CD4-positive, alpha-beta T cell (primary cell): ENCODE measurements at regions not wholly inside any gene's neighbourhood (a gene's known extent, or its start where the extent isn't known, plus 50 kb on each side); places are given as distances from the start of the nearest gene placed in this dataset.

ENCODE experiments used
- ATAC-seq: fragments of 200-7000 bp; cut with Tn5 transposase; one replicate; pipeline ENCODE4 v1.10.0; 2022; ENCODE audit warnings: mild to moderate bottlenecking; ENCODE audit not compliant: poor library complexity
- CTCF ChIA-PET: fragments of 350-600 bp; sonication (Branson Sonifier 250); formaldehyde crosslinking; loops from one replicate; lab custom pipeline; 2021; ENCODE audit warnings: antibody characterized with exemption, inconsistent platforms; lab: Charles Lee
- POLR2A ChIA-PET: fragments of 350-600 bp; sonication (Branson Sonifier 250); formaldehyde crosslinking; loops from one replicate; lab custom pipeline; 2021; ENCODE audit warnings: antibody characterized with exemption, inconsistent platforms; lab: Charles Lee
- DNase-seq, 14 experiments: peaks; one replicate each; pipeline ENCODE4 v3.0.0-alpha.2; 2013 to 2020; ENCODE audit warnings: mixed read lengths in 2 of 14
- H3K27ac ChIP-seq, 2 donors: one replicate each; pipeline versions ENCODE4 v1.5.1 to v1.7.0; 2013; ENCODE audit warnings: low read length in 2 of 2, low read depth in 1 of 2, mild to moderate bottlenecking in 1 of 2
- H3K27me3 ChIP-seq, 2 experiments: 1 replicate in 1 of 2; 2 replicates in 1 of 2; pipeline versions ENCODE4 v1.6.1 to v1.7.0; 2013; ENCODE audit warnings: low read length in 2 of 2, control low read depth in 1 of 2, mild to moderate bottlenecking in 1 of 2, moderate library complexity in 1 of 2; ENCODE audit not compliant: insufficient read depth in 2 of 2, control insufficient read depth in 1 of 2
- H3K36me3 ChIP-seq: one replicate; pipeline ENCODE4 v1.6.1; 2013; ENCODE audit warnings: low read length, control low read depth; ENCODE audit not compliant: insufficient read depth
- H3K4me1 ChIP-seq: one replicate; pipeline ENCODE4 v1.6.1; 2013; ENCODE audit warnings: low read length, control low read depth; ENCODE audit not compliant: insufficient read depth
- H3K4me3 ChIP-seq: one replicate; pipeline ENCODE4 v1.5.1; 2013; ENCODE audit warnings: mild to moderate bottlenecking, low read length, moderate library complexity
- H3K9me3 ChIP-seq, 2 experiments: 1 replicate in 1 of 2; 2 replicates in 1 of 2; pipeline versions ENCODE4 v1.6.1 to v1.7.0; 2013; ENCODE audit warnings: low read length in 2 of 2, mild to moderate bottlenecking in 2 of 2, control low read depth in 1 of 2, moderate library complexity in 1 of 2; ENCODE audit not compliant: control insufficient read depth in 1 of 2, insufficient read depth in 1 of 2
- H3K27ac Mint-ChIP-seq: one replicate; pipeline ENCODE4 v1.8.0; 2020; ENCODE audit warnings: mixed read lengths
- H3K27me3 Mint-ChIP-seq: one replicate; pipeline ENCODE4 v1.8.0; 2021; ENCODE audit warnings: mixed read lengths
- H3K36me3 Mint-ChIP-seq: one replicate; pipeline ENCODE4 v1.8.0; 2021; ENCODE audit warnings: low read depth, mixed read lengths
- H3K4me1 Mint-ChIP-seq: one replicate; pipeline ENCODE4 v1.8.0; 2021; ENCODE audit warnings: low read depth, mixed read lengths
- H3K4me3 Mint-ChIP-seq: one replicate; pipeline ENCODE4 v1.8.0; 2020; ENCODE audit warnings: mild to moderate bottlenecking, mixed read lengths
- H3K9me3 Mint-ChIP-seq: one replicate; pipeline ENCODE4 v1.8.0; 2020; ENCODE audit warnings: mixed read lengths
- CTCF ChIP-seq: fragments of 200-600 bp; IDR thresholded peaks from one replicate; pipeline ENCODE4 v1.8.0; 2022; ENCODE audit warnings: antibody characterized with exemption, mild to moderate bottlenecking
- intact Hi-C, 2 experiments: fragments of 100-400 bp; cut with DNase I in 1 of 2; cut with micrococcal nuclease in 1 of 2; formaldehyde crosslinking; loops; one replicate each; pipeline versions ENCODE4 v1.15.1 to v1.9.0; 2023 to 2025; cut with DNase I, micrococcal nuclease

GRCh38 chr21:15373941-15374340 is 309.1 kb upstream of the NRIP1 start:
- intact Hi-C loops = no loop called here
- no peak for TF ChIP-seq CTCF
- H3K27me3 ChIP-seq = no peaks in the 10 kb centered on the region
- H3K9me3 ChIP-seq = no peaks in the 10 kb centered on the region
- ChIA-PET CTCF (interaction anchor here (0.6 kb wide), 1 partner anchor 849 kb away, joined by 3 read pairs; no protein-coding TSS in a partner anchor), POLR2A (no interaction called here)
- DNase-seq = no peak
- Mint-ChIP-seq H3K36me3 (no peaks in the 10 kb centered on the region), H3K27ac (no peak overlapping the region), H3K9me3 (no peaks in the 10 kb centered on the region), H3K4me3 (no peak overlapping the region), H3K4me1 (no peaks in the 10 kb centered on the region), H3K27me3 (no peaks in the 10 kb centered on the region)
- no peaks in the 10 kb centered on the region for H3K36me3 ChIP-seq
- no peak for ATAC-seq
- H3K27ac ChIP-seq = no peak overlapping the region
- H3K4me3 ChIP-seq = no peak overlapping the region
- H3K4me1 ChIP-seq = no peaks in the 10 kb centered on the region

DNA sequence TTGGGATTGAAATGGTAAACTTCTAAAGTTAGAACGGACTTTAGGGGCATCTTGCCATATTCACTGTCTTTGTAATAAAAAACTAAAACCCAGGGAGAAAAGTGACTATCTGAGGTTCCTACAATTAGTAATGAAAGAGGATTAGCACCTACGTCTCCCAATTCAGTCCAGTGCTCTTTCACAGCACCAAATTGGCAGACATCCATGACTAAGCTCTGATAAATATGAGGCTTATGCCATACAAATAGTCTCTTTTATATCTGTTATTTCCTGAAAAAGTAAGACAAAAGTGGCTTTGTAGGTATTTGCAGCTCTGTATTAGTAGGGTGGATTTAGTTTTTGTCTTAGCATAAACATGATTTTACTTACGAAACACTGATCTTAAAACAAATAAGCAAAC is 315.0 kb upstream of the NRIP1 start:
- Mint-ChIP-seq H3K9me3 (no peaks in the 10 kb centered on the region), H3K36me3 (no peaks in the 10 kb centered on the region), H3K27me3 (no peaks in the 10 kb centered on the region), H3K4me1 (no peaks in the 10 kb centered on the region), H3K27ac (no peak overlapping the region), H3K4me3 (no peak overlapping the region)
- DNase-seq (no peak), ATAC-seq (no peak)
- intact Hi-C loops = no loop called here
- H3K4me3 ChIP-seq = no peak overlapping the region
- H3K9me3 ChIP-seq = no peaks in the 10 kb centered on the region
- H3K4me1 ChIP-seq = no peaks in the 10 kb centered on the region
- ChIA-PET CTCF (no interaction called here), POLR2A (no interaction called here)
- no peaks in the 10 kb centered on the region for H3K36me3 ChIP-seq
- no peak overlapping the region for H3K27ac ChIP-seq
- TF ChIP-seq CTCF = no peak
- H3K27me3 ChIP-seq = no peaks in the 10 kb centered on the region

DNA sequence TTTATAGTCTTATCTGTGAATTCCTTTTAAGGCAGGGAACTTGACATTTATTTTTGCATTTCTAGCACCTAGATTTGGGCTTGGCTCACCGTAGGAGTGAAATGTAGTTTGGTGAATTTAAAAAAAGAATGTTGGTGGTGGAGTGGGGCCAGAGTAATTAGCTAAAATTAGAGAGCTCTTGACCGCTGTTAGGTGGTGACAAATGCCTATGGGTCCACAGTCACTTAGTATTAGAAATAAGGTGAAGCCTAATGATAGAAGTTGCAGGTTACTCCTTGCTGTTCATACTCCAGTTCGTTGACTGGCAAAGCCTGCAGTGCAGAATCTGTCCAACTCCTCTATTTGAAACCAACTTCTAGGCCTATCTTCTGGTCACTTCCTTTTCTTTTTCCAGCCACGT is 318.8 kb upstream of the NRIP1 start:
- Histone ChIP-seq H3K27me3 (no peaks in the 10 kb centered on the region), H3K36me3 (no peaks in the 10 kb centered on the region), H3K9me3 (no peaks in the 10 kb centered on the region), H3K4me3 (no peak overlapping the region), H3K27ac (no peak overlapping the region), H3K4me1 (no peaks in the 10 kb centered on the region)
- H3K36me3 Mint-ChIP-seq = no peaks in the 10 kb centered on the region
- ATAC-seq = no peak
- intact Hi-C loops = no loop called here
- H3K4me1 Mint-ChIP-seq = no peaks in the 10 kb centered on the region
- no peaks in the 10 kb centered on the region for H3K27me3 Mint-ChIP-seq
- no peak for TF ChIP-seq CTCF
- no peaks in the 10 kb centered on the region for H3K9me3 Mint-ChIP-seq
- ChIA-PET POLR2A (no interaction called here), CTCF (no interaction called here)
- H3K27ac Mint-ChIP-seq = no peak overlapping the region
- no peak overlapping the region for H3K4me3 Mint-ChIP-seq
- DNase-seq = no peak
